HG02870 (cell line): ENCODE measurements at regions not wholly inside any gene's neighbourhood (a gene's known extent, or its start where the extent isn't known, plus 50 kb on each side); places are given as distances from the start of the nearest gene placed in this dataset.

Experiments used
- ATAC-seq: cut with Tn5 transposase; IDR thresholded peaks from one replicate; pipeline ENCODE4 v1.9.1; 2021; ENCODE audit warnings: mild to moderate bottlenecking, moderate library complexity; ENCODE audit not compliant: unreplicated experiment

- ATAC-seq: peak; percentile 32
Observed at GRCh38 chr1:186620566-186621350, 59.5 kb downstream of the PTGS2 start.

- ATAC-seq: peak; percentile 99
Observed at GRCh38 chr1:186618401-186619170, 61.6 kb downstream of the PTGS2 start.

GRCh38 chr1:186617926-186618325 lies 62.3 kb downstream of the PTGS2 start:
- no peak for ATAC-seq

- ATAC-seq: no peak
Observed at GRCh38 chr1:186616511-186616910, 63.7 kb downstream of the PTGS2 start.

GRCh38 chr1:186615332-186615731 lies 64.9 kb downstream of the PTGS2 start:
- no peak for ATAC-seq

- no peak for ATAC-seq
Observed at GRCh38 chr1:186611156-186611555, 69.1 kb downstream of the PTGS2 start.

- no peak for ATAC-seq
Observed at GRCh38 chr1:186609183-186609582, 71.0 kb downstream of the PTGS2 start.

- ATAC-seq: peak; percentile 77
Observed at GRCh38 chr1:186605762-186606350, 74.4 kb downstream of the PTGS2 start.

GRCh38 chr1:186595969-186596368 lies 84.3 kb downstream of the PTGS2 start:
- ATAC-seq: peak; percentile 85

- no peak for ATAC-seq
Observed at GRCh38 chr1:186578325-186579016, 101.8 kb downstream of the PTGS2 start.

- ATAC-seq: no peak
Observed at GRCh38 chr1:186577633-186578032, 102.6 kb downstream of the PTGS2 start.

- no peak for ATAC-seq
Observed at GRCh38 chr1:186577216-186577615, 103.0 kb downstream of the PTGS2 start.

GRCh38 chr1:186575348-186575747 lies 104.9 kb downstream of the PTGS2 start:
- ATAC-seq: no peak

GRCh38 chr1:186574926-186575325 lies 105.3 kb downstream of the PTGS2 start:
- ATAC-seq: no peak

- no peak for ATAC-seq
Observed at GRCh38 chr1:186572509-186572908, 107.7 kb downstream of the PTGS2 start.

GRCh38 chr1:186571771-186572170 lies 108.5 kb downstream of the PTGS2 start:
- no peak for ATAC-seq

- ATAC-seq: no peak
Observed at GRCh38 chr1:186569856-186570255, 108.9 kb upstream of the PDC start.

- ATAC-seq: no peak
Observed at GRCh38 chr1:186568221-186568620, 107.3 kb upstream of the PDC start.

GRCh38 chr1:186566140-186566855 lies 105.4 kb upstream of the PDC start:
- ATAC-seq: no peak

- ATAC-seq: no peak
Observed at GRCh38 chr1:186564582-186564981, 103.7 kb upstream of the PDC start.
